ENCODE measurements at regions not wholly inside any gene's neighbourhood (a gene's known extent, or its start where the extent isn't known, plus 50 kb on each side); places are given as distances from the start of the nearest gene placed in this dataset.

DNA sequence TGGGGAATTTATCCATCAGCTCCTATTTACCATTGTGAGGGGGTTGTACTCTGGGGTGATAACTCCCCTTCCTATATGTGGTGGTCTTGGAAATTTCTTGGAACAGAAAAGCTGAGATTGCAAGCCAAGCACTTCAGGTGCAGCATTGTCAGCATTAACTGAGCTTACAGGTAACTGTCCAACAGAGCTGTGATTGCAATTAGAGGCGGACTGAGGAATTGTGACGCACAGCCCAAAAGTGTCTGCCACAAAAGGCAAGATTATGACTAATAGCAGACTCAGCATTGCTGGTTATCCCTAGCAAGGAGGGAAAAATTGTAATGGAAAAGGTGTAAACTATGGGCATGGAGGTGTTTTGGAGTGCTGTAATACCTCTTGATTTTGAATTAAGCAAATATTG is 126.1 kb upstream of the AGR3 start:
- no peak overlapping the region for H3K4me3 ChIP-seq
- ATAC-seq: no peak
- intact Hi-C loops (cut with DNase I, micrococcal nuclease): no loop called here
- TF ChIP-seq, protein P1, sequence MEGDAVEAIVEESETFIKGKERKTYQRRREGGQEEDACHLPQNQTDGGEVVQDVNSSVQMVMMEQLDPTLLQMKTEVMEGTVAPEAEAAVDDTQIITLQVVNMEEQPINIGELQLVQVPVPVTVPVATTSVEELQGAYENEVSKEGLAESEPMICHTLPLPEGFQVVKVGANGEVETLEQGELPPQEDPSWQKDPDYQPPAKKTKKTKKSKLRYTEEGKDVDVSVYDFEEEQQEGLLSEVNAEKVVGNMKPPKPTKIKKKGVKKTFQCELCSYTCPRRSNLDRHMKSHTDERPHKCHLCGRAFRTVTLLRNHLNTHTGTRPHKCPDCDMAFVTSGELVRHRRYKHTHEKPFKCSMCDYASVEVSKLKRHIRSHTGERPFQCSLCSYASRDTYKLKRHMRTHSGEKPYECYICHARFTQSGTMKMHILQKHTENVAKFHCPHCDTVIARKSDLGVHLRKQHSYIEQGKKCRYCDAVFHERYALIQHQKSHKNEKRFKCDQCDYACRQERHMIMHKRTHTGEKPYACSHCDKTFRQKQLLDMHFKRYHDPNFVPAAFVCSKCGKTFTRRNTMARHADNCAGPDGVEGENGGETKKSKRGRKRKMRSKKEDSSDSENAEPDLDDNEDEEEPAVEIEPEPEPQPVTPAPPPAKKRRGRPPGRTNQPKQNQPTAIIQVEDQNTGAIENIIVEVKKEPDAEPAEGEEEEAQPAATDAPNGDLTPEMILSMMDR (IDR thresholded peaks at IDR 0.05): no peak
- H3K9me3 ChIP-seq: no peaks in the 10 kb centered on the region
- no peaks in the 10 kb centered on the region for H3K36me3 ChIP-seq (ENCODE audit: low read depth)
- peaks cover 8% of the 10 kb centered on the region for H3K4me1 ChIP-seq (ENCODE audit: low read depth)
- DNase-seq: no peak

DNA sequence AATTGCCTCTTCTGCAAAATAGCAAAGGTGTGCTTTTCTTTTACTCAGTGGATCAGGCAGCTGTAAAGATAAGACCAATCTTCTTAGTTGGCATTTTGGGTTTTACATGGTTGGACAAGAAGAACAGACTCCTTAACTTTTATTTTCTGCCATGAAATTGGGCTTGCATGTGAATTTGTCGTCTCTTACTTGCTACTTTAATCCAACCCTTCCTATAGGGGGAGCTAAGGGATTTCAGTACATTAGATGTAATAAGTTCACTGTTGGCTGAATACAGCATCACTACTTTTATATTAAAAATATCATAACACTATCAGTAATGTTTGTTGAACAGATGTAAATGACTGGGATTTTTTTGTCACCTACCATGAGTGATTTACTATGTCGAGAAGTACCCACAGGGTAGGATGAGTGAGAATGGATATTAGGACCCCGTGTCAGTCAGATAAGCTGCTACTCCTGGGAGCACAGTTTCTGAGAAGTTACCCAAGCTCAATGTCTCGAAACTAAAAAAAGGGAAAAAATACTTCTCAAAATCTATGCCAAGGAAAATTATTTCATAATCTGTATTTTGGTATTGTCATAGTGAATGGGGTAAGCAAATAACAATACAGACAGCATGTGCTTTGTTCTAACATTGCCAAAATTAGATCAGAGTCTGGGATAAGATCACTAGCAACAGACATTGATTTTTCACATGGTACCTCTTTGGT is 127.4 kb upstream of the AGR3 start:
- ATAC-seq: peak; percentile 51
- TF ChIP-seq, protein P1 (IDR thresholded peaks at IDR 0.05): no peak
- Histone ChIP-seq H3K9me3 (no peaks in the 10 kb centered on the region), H3K36me3 (ENCODE audit: low read depth) (no peaks in the 10 kb centered on the region), H3K4me3 (no peak overlapping the region), H3K4me1 (ENCODE audit: low read depth) (peaks cover 8% of the 10 kb centered on the region)
- intact Hi-C loops (cut with DNase I, micrococcal nuclease): no loop called here
- no peak for DNase-seq

DNA sequence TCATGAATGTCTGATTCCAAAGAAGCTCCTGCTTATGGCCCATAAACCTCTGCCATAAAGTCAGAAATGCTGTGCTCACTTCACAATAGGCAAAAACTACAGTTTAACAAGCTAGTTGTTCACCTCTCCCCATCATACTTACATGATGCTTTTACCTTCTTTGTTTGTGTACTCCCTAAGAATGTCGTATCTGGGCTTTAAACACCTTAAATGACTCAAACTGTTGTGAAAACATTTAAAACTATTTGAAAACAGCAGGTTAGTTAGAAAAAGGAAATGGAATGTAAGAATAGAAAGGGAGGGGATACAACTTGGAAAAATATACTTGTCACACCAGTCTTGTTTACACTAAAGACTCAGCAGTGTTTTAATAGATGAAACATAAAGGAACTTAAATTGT is 128.2 kb upstream of the AGR3 start:
- Histone ChIP-seq H3K4me1 (ENCODE audit: low read depth) (peaks cover 8% of the 10 kb centered on the region), H3K9me3 (no peaks in the 10 kb centered on the region), H3K36me3 (ENCODE audit: low read depth) (no peaks in the 10 kb centered on the region), H3K4me3 (no peak overlapping the region)
- TF ChIP-seq, protein P1 (IDR thresholded peaks at IDR 0.05): no peak
- intact Hi-C loops (cut with DNase I, micrococcal nuclease): no loop called here
- DNase-seq (no peak), ATAC-seq (no peak)

DNA sequence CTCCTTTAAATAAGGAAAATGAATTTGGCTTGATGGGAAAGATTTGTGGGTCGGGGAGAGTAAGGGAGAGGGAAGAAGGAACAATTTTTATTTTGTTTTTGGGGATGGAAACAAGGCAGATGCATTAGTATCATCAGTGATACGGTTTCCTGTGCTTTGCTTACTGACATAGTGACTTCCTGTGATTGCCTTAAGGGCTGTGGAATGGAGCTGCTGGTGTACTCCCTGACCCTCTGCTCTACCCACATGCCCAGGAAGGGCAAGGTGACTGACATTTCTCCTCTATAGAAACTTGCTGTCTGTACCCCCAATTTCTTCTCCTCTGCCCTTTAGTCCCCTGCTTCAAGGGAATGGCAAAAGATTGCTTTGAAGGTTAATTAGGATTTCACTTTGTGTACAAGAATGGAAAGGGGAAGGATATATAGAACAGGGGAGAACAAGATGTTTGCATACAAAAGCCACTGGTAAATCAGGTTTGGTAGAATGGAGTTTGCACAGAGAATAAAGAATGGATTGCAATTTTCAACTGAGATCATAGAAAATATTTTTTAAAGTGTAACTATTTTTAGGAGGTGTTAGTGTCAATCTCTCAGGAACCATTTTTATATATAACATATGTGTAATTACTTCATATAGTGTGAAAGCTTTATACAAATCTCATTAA is 129.0 kb upstream of the AGR3 start:
- no peaks in the 10 kb centered on the region for H3K9me3 ChIP-seq
- intact Hi-C loops (cut with DNase I, micrococcal nuclease): no loop called here
- DNase-seq (no peak), ATAC-seq (peak; percentile 52)
- H3K4me3 ChIP-seq: no peak overlapping the region
- H3K36me3 ChIP-seq (ENCODE audit: low read depth): no peaks in the 10 kb centered on the region
- H3K4me1 ChIP-seq (ENCODE audit: low read depth): peaks cover 8% of the 10 kb centered on the region
- TF ChIP-seq, protein P1 (IDR thresholded peaks at IDR 0.05): no peak

DNA sequence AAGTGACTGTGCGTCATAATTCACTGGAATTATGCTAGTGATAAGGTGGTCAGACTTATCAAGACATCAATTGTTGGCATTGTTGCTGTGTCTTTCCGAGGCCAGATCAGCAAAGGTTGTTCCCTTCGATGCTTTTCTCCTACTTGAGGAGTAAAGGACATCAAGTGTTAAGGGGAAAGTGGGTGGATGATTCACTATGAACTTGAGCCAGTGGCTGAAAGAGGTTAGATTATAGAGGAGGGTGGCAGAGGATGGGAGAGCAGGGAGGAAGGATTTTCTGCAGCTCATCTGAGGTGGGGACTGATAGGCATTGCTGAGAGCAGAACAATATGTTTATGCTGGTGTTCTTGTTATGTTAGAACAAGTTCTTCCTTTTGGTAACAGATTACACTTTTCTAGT is 131.4 kb upstream of the AGR3 start:
- Histone ChIP-seq H3K4me3 (no peak overlapping the region), H3K4me1 (ENCODE audit: low read depth) (peaks cover 8% of the 10 kb centered on the region), H3K9me3 (no peaks in the 10 kb centered on the region), H3K36me3 (ENCODE audit: low read depth) (no peaks in the 10 kb centered on the region)
- TF ChIP-seq, protein P1 (IDR thresholded peaks at IDR 0.05): no peak
- no peak for ATAC-seq
- DNase-seq: no peak
- intact Hi-C loops (cut with DNase I, micrococcal nuclease): no loop called here
